SJSA1 (cell line): ENCODE measurements at regions not wholly inside any gene's neighbourhood (a gene's known extent, or its start where the extent isn't known, plus 50 kb on each side); places are given as distances from the start of the nearest gene placed in this dataset.
A peak's percentile ranks its signal among the peaks of the same experiment; 100 is the strongest.

Experiments
- DNase-seq, 2 experiments: peaks; one replicate each; pipeline ENCODE4 v3.0.0-alpha.2; 2015 to 2020; ENCODE audit warnings: low spot score in 2 of 2, low read depth in 1 of 2
- H3K27ac ChIP-seq: fragments of 250-450 bp; sonication (Bioruptor Pico); 2 replicates; pipeline ENCODE4 v1.5.1; 2020; ENCODE audit warnings: mild to moderate bottlenecking, moderate library complexity
- H3K27me3 ChIP-seq: fragments of 250-450 bp; sonication (Bioruptor Pico); replicated peaks from 2 replicates; pipeline ENCODE4 v1.5.1; 2020; ENCODE audit warnings: mild to moderate bottlenecking, moderate library complexity
- H3K36me3 ChIP-seq: fragments of 250-450 bp; sonication (Bioruptor Pico); 2 replicates; pipeline ENCODE4 v1.5.1; 2020; ENCODE audit warnings: mild to moderate bottlenecking
- H3K4me1 ChIP-seq: fragments of 250-450 bp; sonication (Bioruptor Pico); replicated peaks from 2 replicates; pipeline ENCODE4 v1.6.1; 2021; ENCODE audit warnings: mild to moderate bottlenecking
- H3K4me3 ChIP-seq: fragments of 250-450 bp; sonication (Bioruptor Pico); 2 replicates; pipeline ENCODE4 v1.5.1; 2020; ENCODE audit warnings: mild to moderate bottlenecking
- H3K9me3 ChIP-seq: fragments of 250-450 bp; sonication (Bioruptor Pico); replicated peaks from 2 replicates; pipeline ENCODE4 v1.5.1; 2020; ENCODE audit warnings: mild to moderate bottlenecking

DNA sequence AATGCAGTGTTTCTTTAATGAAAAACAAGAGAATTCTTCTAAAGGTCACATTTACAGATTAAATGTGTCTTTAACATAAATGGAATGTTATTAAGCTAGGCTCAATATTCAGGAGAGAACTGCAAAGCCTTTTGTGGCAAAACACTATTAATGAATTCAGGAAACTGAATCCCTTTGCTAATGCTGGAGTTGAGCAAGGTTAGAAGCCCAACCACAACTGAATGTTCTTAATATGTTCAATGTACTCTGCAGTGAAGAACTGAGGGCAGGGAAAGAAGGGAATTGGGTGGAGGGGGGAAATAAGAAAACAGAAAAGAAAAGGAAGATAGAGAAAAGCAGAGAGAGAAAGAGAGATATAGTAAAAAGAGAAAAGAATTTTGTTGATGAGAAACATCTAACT lies 276.7 kb upstream of the TMEM161B start:
- no peaks in the 10 kb centered on the region for H3K4me1 ChIP-seq

DNA sequence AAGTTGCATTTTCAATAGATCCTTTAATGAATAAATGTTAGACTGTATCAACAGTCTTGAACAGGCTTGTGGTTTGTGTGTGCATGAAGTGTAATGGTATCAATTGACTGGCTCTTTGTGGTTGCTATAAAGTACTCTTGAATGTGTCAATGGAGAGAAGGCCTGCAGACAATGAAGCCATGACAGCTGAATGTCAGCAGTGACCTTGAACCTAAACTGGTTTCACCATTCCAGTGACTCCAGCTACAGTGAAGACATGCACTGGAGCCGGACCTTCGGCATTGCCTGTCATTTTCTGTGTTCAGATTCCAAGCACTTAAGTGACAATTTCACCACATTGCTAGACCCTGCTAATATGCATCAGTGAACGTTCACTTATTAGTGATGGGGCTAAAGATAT lies 276.0 kb upstream of the TMEM161B start:
- no peak overlapping the region for H3K27ac ChIP-seq
- H3K4me3 ChIP-seq = no peak overlapping the region
- no peaks in the 10 kb centered on the region for H3K36me3 ChIP-seq
- no peak for DNase-seq
- H3K4me1 ChIP-seq = no peaks in the 10 kb centered on the region
- no peaks in the 10 kb centered on the region for H3K27me3 ChIP-seq
- no peaks in the 10 kb centered on the region for H3K9me3 ChIP-seq

More for the DNA sequence above, 276.7 kb upstream of the TMEM161B start:
- Histone ChIP-seq H3K4me3 (no peak overlapping the region), H3K36me3 (no peaks in the 10 kb centered on the region), H3K27me3 (no peaks in the 10 kb centered on the region), H3K27ac (no peak overlapping the region), H3K9me3 (no peaks in the 10 kb centered on the region)
- DNase-seq = no peak

DNA sequence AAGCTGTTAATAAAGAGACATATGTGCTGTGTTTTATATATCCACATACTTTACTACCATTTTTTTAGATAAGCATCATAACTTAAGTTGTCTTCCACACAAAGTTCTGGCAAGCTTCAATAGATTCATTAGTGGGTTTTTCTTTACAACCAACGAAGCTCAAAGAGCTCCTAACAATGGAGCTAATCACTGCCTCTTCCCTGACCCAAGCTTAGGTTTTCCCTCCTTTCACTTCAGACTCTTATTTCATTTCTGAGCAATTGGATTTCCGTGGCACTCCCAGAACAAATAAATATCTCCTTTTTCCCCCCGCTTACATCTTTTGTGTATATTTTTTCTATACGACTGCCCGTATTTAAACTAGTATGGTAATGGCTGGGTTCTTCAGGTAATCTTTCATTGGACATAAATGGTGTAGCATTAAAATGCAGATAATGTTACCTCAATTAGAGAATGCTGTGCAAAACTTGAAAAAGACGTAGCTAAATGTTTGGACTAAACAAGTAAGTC lies 275.5 kb upstream of the TMEM161B start:
- Histone ChIP-seq H3K27ac (no peak overlapping the region), H3K4me1 (no peaks in the 10 kb centered on the region), H3K4me3 (no peak overlapping the region), H3K36me3 (no peaks in the 10 kb centered on the region), H3K9me3 (no peaks in the 10 kb centered on the region), H3K27me3 (no peaks in the 10 kb centered on the region)
- no peak for DNase-seq

DNA sequence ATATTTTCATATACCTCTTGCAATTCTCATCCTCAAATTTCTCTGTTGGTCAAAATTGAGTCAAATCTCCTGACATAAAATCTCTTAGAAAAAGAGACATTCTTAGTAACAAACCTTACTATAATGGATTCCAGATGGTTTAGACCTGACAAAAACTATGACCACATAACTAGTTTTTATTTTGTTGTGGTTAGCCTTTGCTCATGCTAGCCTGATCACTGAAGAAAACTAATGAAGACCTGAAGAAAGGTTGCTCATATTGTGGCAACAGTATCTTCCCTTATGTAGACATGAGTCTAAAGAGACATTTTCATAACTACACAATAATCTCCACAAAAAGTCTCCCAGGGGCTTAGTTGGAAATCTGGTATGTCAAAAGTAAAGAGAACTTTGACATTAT lies 274.1 kb upstream of the TMEM161B start:
- H3K4me1 ChIP-seq = no peaks in the 10 kb centered on the region
- no peaks in the 10 kb centered on the region for H3K36me3 ChIP-seq
- H3K9me3 ChIP-seq = no peaks in the 10 kb centered on the region
- H3K27ac ChIP-seq = no peak overlapping the region
- no peak for DNase-seq
- no peaks in the 10 kb centered on the region for H3K27me3 ChIP-seq
- no peak overlapping the region for H3K4me3 ChIP-seq

DNA sequence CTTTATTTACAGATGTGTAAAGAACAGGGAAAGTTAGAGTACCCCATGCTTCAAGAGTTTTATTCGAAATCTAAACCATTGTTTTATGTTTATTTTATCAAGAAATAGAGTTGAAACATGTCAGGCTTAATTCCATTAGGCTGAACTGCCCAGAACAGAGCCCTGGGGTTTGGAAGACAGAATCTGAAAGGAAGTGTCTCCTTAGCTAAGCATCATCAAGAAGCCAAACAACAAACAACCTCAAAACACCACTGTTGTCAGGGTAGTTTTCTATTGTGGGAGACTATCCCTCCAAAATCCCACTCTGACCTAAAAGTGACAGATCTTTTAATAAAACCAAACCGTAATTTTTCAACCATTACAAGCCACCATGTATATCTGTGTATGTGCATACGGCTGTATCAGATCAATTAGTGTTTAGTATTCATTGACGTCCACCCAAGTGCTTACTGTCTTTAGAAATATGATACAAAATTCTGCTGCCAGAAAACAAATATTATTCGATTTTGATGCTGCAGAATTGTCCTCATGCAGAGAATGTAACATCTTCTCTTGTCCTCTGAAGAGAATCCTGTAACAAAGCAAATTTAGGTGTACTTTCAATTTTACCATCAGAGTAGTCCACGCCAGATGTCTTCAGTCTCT lies 271.9 kb upstream of the TMEM161B start:
- Histone ChIP-seq H3K9me3 (no peaks in the 10 kb centered on the region), H3K27ac (no peak overlapping the region), H3K4me1 (0 out of 2 replicates have a peak, but pooled peaks cover 3% of the 10 kb centered on the region), H3K4me3 (no peak overlapping the region), H3K27me3 (no peaks in the 10 kb centered on the region), H3K36me3 (no peaks in the 10 kb centered on the region)
- no peak for DNase-seq

DNA sequence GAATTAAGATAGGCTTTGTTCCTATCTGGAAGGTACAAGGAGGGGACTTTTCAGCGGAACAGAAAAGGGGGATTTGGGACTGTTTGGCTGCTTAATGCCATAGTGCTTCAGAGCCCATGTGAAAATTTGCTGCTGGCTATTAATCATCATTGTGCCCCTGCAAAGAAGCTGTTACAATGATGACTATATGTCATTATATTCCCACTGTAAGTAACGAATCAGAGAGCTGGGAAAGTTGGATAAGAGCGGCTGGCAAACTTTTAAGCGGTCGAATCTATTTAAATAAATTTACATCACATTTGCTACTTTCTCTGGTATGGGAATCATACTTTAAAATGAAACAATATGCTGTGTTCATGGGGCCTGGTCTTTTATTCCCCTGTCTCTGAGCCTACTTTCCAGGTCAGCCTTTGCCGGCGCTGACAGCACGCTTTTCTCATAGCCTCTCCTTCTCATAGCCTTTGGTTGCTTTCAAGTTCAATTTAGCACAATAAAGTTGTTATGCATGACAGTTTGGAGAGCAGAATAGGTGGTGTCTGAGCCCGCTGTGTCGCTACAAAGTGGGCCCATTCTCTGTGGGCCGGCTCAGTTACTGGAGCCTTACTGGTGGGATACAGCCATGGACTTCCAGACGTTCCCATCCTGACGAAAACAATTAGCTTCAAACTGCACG lies 271.2 kb upstream of the TMEM161B start:
- Histone ChIP-seq H3K9me3 (no peaks in the 10 kb centered on the region), H3K36me3 (no peaks in the 10 kb centered on the region), H3K4me1 (0 out of 2 replicates have a peak, but pooled peaks cover 3% of the 10 kb centered on the region), H3K27me3 (no peaks in the 10 kb centered on the region), H3K4me3 (no peak overlapping the region), H3K27ac (no peak overlapping the region)
- DNase-seq = no peak

DNA sequence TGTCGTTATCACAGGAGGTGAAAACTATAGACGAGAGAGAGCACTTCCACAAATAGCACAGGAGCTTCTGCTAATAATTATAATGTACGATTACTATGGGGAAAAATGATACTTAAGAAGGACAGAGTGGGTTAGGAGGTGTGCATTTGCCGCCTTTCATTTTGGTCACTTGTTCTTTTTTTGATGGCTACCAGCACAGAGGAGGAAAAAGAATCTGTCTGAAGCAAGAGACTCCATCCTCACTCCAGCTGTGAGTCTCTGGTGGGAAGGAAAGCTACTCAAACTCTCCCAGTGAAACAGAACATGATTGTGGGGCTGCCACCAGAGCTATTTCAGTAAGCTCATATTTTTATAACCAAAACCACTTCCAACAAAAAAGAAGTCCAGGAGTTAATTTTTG lies 270.4 kb upstream of the TMEM161B start:
- 0 out of 2 replicates have a peak, but pooled peaks cover 3% of the 10 kb centered on the region for H3K4me1 ChIP-seq
- no peaks in the 10 kb centered on the region for H3K9me3 ChIP-seq
- H3K4me3 ChIP-seq = no peak overlapping the region
- no peaks in the 10 kb centered on the region for H3K36me3 ChIP-seq
- DNase-seq = no peak
- no peaks in the 10 kb centered on the region for H3K27me3 ChIP-seq
- H3K27ac ChIP-seq = no peak overlapping the region

DNA sequence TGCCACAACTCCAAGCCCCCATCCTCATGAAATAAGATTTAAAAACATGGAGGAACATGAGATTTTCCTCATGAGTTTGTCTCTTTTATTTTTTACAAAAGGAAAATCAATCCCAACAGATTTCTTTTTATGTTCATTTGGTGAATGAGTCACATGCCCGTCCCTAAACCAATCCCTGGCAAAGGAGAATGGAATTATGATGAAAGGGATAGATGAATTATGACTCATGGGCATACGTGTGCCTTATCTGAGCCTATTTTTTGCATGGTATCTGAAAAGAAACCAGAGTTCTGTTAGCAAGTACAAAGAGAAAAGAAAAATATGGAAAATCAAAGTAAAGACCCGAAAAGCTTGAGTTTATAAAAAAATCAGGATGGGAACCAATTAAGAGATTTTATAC lies 267.5 kb upstream of the TMEM161B start:
- Histone ChIP-seq H3K27me3 (no peaks in the 10 kb centered on the region), H3K4me3 (no peak overlapping the region), H3K36me3 (no peaks in the 10 kb centered on the region), H3K4me1 (0 out of 2 replicates have a peak, but pooled peaks cover 3% of the 10 kb centered on the region), H3K9me3 (0 out of 2 replicates have a peak, but pooled peaks cover 2% of the 10 kb centered on the region), H3K27ac (no peak overlapping the region)
- DNase-seq = no peak

DNA sequence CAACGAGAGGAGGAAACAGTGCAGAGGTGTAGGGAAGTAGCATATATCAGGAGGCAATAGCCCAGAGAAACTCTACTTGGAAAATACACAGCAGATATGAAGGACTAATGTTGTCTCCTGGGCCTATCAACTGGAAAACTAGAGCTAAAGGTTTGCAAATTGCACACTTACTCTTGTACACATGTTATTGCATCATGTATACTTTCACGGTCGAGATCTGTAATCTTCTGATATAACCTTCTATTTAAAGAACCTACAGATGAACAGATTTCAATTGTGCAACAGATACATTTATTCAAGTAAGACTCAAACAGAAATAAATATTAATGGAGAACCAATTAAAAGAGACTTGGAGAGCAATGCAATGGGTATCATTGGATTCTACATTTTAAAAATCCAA lies 256.3 kb upstream of the TMEM161B start:
- Histone ChIP-seq H3K27ac (no peak overlapping the region), H3K4me3 (no peak overlapping the region), H3K4me1 (peaks cover 5% of the 10 kb centered on the region), H3K27me3 (no peaks in the 10 kb centered on the region), H3K36me3 (no peaks in the 10 kb centered on the region), H3K9me3 (no peaks in the 10 kb centered on the region)
- DNase-seq = no peak

DNA sequence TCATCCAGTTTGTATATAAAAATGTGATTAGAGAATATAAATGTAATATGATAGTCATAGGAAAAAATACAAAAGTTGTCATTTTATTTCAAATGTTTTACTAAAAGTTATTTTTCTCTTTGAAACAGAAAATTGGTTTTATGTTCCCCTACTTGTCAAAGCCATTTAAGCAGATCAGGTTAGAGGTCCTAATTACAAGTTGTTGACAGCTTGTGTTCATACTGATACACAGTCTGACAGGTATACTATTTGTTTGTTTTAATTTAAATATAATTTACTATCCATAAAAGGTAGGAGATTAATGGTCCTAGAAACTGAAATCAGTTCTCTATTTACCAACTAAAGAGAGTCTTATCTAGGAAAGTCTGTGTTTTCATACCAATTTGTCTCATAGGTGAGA lies 250.4 kb upstream of the TMEM161B start:
- DNase-seq = no peak
- H3K36me3 ChIP-seq = no peaks in the 10 kb centered on the region
- H3K27ac ChIP-seq = peak overlapping the region; percentile 87
- peaks cover 37% of the 10 kb centered on the region for H3K4me1 ChIP-seq
- no peaks in the 10 kb centered on the region for H3K27me3 ChIP-seq
- no peaks in the 10 kb centered on the region for H3K9me3 ChIP-seq
- no peak overlapping the region for H3K4me3 ChIP-seq

DNA sequence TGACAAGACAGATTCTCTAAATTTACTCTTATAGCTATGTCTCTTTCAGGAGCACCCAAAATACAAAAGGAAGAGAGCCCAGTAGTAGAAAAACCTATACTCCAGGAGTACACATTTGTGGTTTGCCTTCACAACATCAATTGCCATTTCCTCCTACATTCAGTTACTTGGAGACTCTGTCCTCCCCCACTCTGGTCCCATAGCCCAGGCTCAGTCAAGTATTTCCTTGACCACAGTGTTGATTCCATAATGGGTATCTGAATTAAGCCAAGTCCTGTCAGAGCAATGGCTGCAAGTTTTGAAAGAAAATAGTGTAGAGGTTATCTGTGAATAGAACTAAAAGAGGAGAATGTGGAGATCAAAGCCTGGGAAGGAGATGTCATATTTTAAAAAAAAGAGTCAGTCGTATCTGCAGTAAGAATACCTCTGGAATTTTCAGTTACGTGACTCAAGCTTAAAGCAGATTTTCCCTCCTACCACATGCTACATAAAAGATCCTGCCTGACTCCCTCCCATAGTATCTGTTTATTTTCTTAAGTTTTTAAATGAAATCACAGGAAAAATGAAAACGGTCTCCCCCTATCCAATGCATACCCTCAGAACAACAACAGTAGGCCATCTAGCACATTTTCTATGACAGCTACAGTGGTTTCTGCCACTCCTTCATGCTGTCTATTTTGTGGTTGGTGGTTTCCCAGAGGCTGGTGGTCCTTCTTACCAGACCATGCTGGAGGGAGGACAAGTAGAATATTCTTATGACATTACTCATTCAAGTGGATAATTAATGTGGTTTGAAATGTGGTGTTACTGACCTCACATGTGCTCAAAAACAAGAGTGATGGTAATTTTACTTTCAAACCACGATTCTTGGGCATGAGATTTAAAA lies 249.7 kb upstream of the TMEM161B start:
- Histone ChIP-seq H3K27me3 (no peaks in the 10 kb centered on the region), H3K9me3 (no peaks in the 10 kb centered on the region), H3K36me3 (no peaks in the 10 kb centered on the region), H3K4me3 (no peak overlapping the region), H3K4me1 (peaks cover 37% of the 10 kb centered on the region), H3K27ac (peak overlapping the region; percentile 87)
- DNase-seq = peak; percentile 89 to 96

DNA sequence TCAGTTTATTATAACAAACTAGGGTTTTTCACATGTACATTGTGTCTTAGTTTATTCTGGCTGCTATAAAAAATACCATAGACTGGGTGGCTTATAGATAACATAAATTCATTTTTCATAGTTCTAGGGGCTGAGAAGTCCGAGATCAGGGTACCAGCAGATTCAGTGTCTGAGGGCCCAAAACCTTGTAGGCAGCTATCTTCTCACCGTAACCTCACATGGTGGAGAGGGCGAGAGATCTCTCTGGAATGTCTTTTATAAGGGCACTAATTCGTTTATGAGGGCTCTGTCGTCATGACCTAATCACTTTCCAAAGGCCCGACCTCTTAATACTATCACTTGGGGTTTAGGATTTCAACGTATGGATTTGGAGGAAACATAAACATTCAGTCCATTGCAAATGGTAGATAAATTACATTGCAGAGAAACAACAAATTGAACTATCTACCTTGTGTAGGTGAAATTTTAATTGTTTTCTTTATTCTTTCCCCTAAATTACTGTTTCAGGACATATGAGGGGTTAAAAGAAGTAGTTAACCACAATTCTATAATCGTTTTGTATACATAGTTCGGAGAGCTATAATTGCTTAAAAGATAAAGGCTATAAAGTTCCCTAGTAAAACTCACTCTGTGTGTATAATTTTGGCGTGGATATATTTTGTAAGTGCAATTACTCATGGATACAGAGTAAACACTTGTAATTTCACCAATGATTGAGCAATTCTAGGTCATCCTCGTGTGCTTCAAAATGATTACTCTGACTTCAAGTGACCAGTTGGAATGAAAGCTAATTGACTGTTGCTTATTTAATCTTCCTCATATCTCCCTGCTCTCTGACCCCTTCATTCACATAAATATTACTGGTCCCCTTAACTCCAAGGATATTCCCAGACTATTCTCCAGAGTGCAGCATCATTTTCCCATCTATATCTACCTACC lies 247.5 kb upstream of the TMEM161B start:
- H3K27ac ChIP-seq = no peak overlapping the region
- no peak for DNase-seq
- H3K36me3 ChIP-seq = no peaks in the 10 kb centered on the region
- H3K9me3 ChIP-seq = no peaks in the 10 kb centered on the region
- H3K27me3 ChIP-seq = no peaks in the 10 kb centered on the region
- peaks cover 37% of the 10 kb centered on the region for H3K4me1 ChIP-seq
- no peak overlapping the region for H3K4me3 ChIP-seq

DNA sequence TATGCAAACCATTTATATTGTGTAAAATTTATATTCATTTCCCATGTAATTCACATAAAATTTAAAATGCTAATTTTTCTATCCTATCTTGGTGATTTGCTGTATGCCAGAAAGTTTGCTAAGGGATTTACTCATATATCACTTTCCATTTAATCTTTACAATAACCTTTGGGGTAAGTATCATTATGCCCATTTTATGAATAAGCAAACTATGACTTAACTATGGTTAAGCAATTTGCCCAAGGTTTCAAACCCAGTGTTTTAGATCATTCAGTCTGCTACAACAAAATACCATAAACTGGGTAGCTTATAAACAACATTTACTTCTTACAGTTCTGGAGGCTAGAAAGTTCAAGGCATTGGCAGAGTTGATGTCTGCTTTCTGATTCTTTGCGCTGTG lies 246.4 kb upstream of the TMEM161B start:
- peaks cover 37% of the 10 kb centered on the region for H3K4me1 ChIP-seq
- no peak overlapping the region for H3K4me3 ChIP-seq
- H3K9me3 ChIP-seq = no peaks in the 10 kb centered on the region
- no peaks in the 10 kb centered on the region for H3K36me3 ChIP-seq
- no peak for DNase-seq
- no peaks in the 10 kb centered on the region for H3K27me3 ChIP-seq
- H3K27ac ChIP-seq = no peak overlapping the region
